H1 (cell line): ENCODE measurements at regions not wholly inside any gene's neighbourhood (a gene's known extent, or its start where the extent isn't known, plus 50 kb on each side); places are given as distances from the start of the nearest gene placed in this dataset.

Experiments used
- CTCF ChIA-PET: fragments of 300-600 bp; sonication (Branson Sonifier 250); formaldehyde crosslinking; loops from one replicate; lab custom pipeline; 2021; ENCODE audit not compliant: partially characterized antibody; lab: Charles Lee
- POLR2A ChIA-PET: fragments of 300-600 bp; sonication (Branson Sonifier 250); formaldehyde crosslinking; loops from one replicate; lab custom pipeline; 2021; ENCODE audit warnings: inconsistent platforms; ENCODE audit not compliant: partially characterized antibody; lab: Charles Lee
- DNase-seq, 2 experiments: peaks; one replicate each; pipeline versions ENCODE4 v3.0.0 to v3.0.0-alpha.2; 2010 to 2022; ENCODE audit warnings: low spot score in 2 of 2, low read depth in 1 of 2, mixed read lengths in 1 of 2
- FAIRE-seq: peaks from 2 replicates; lab custom pipeline; 2011; peaks lifted over from hg19 to GRCh38; lab: Jason Lieb, UNC
- H2AFZ ChIP-seq: 2 replicates; pipeline ENCODE4 v1.8.1; 2012; ENCODE audit warnings: low read length, inconsistent platforms
- H2AK5ac ChIP-seq: 2 replicates; pipeline ENCODE4 v1.6.1; 2013; ENCODE audit warnings: low read depth, low read length
- H2BK120ac ChIP-seq: replicated peaks from 2 replicates; pipeline ENCODE3; 2013; ENCODE audit warnings: low read depth, low read length, inconsistent platforms
- H2BK12ac ChIP-seq: 2 replicates; pipeline ENCODE4 v1.6.1; 2013; ENCODE audit warnings: low read depth, low read length
- H2BK15ac ChIP-seq: 2 replicates; pipeline ENCODE4 v1.6.1; 2013; ENCODE audit warnings: low read length
- H2BK20ac ChIP-seq: 2 replicates; pipeline ENCODE4 v1.6.1; 2013; ENCODE audit warnings: low read length
- H2BK5ac ChIP-seq: 2 replicates; pipeline ENCODE4 v1.6.1; 2013; ENCODE audit warnings: low read depth, low read length
- H3K14ac ChIP-seq: 2 replicates; pipeline ENCODE4 v1.6.1; 2013; ENCODE audit warnings: inconsistent platforms; ENCODE audit not compliant: insufficient read length
- H3K18ac ChIP-seq: 2 replicates; pipeline ENCODE4 v1.6.1; 2013; ENCODE audit warnings: low read length; ENCODE audit errors: extremely low read depth
- H3K23ac ChIP-seq: 2 replicates; pipeline ENCODE4 v1.6.1; 2013; ENCODE audit warnings: inconsistent platforms; ENCODE audit not compliant: insufficient read length
- H3K23me2 ChIP-seq: 2 replicates; pipeline ENCODE4 v1.6.1; 2013; ENCODE audit warnings: low read depth, low read length
- H3K27ac ChIP-seq: 2 replicates; pipeline ENCODE4 v1.6.1; 2011; ENCODE audit warnings: low read depth, low read length, inconsistent platforms
- H3K27me3 ChIP-seq, 4 experiments: replicated peaks in 1 of 4; 1 replicate in 1 of 4; 2 replicates in 3 of 4; pipeline versions ENCODE4 v1.6.1 to v1.8.1; 2011 to 2013; ENCODE audit warnings: low read length in 3 of 4, mild to moderate bottlenecking in 3 of 4, inconsistent platforms in 2 of 4, mixed read lengths in 2 of 4, moderate library complexity in 1 of 4; ENCODE audit not compliant: control insufficient read depth in 3 of 4, insufficient read depth in 3 of 4; ENCODE audit errors: extremely low read depth in 1 of 4
- H3K36me3 ChIP-seq, 4 experiments: 2 replicates each; pipeline versions ENCODE4 v1.6.1 to v1.8.1; 2011 to 2013; ENCODE audit warnings: mild to moderate bottlenecking in 4 of 4, low read length in 3 of 4, moderate library complexity in 2 of 4, control low read depth in 1 of 4, inconsistent platforms in 1 of 4; ENCODE audit not compliant: insufficient read depth in 4 of 4, control insufficient read depth in 2 of 4
- H3K4ac ChIP-seq: replicated peaks from 2 replicates; pipeline ENCODE3; 2013; ENCODE audit warnings: low read length, low read depth, mixed read lengths, inconsistent platforms; ENCODE audit not compliant: insufficient read length
- H3K4me1 ChIP-seq, 4 experiments: replicated peaks in 1 of 4; 1 replicate in 1 of 4; 2 replicates in 3 of 4; pipeline versions ENCODE4 v1.6.1 to v1.8.1; 2011 to 2013; ENCODE audit warnings: low read length in 3 of 4, inconsistent platforms in 2 of 4, mixed read lengths in 1 of 4; ENCODE audit not compliant: insufficient read depth in 4 of 4, control insufficient read depth in 3 of 4
- H3K4me2 ChIP-seq, 2 experiments: 2 replicates each; pipeline versions ENCODE4 v1.6.1 to v1.8.1; 2011 to 2013; ENCODE audit warnings: low read depth in 2 of 2, low read length in 2 of 2, control low read depth in 1 of 2, inconsistent platforms in 1 of 2, mild to moderate bottlenecking in 1 of 2; ENCODE audit not compliant: insufficient read depth in 1 of 2
- H3K4me3 ChIP-seq, 4 experiments: fragments of 200-600, 300-600 bp in 1 of 4; sonication (generic), shearing (Covaris generic), sonication (Bioruptor Twin) in 1 of 4; 2 replicates each; pipeline versions ENCODE4 v1.5.1 to v1.8.1; 2011 to 2016; ENCODE audit warnings: low read length in 4 of 4, low read depth in 3 of 4, control low read depth in 2 of 4, inconsistent platforms in 2 of 4, mild to moderate bottlenecking in 2 of 4, mixed read lengths in 1 of 4, moderate library complexity in 1 of 4; ENCODE audit not compliant: insufficient read depth in 2 of 4; ENCODE audit errors: extremely low read depth in 1 of 4
- H3K56ac ChIP-seq: replicated peaks from 2 replicates; pipeline ENCODE3; 2013; ENCODE audit warnings: low read depth, mild to moderate bottlenecking, mixed read lengths, low read length, inconsistent platforms; ENCODE audit not compliant: insufficient read length
- H3K79me1 ChIP-seq: 2 replicates; pipeline ENCODE4 v1.6.1; 2013; ENCODE audit warnings: low read depth, low read length, control low read depth
- H3K79me2 ChIP-seq, 2 experiments: 2 replicates each; pipeline versions ENCODE4 v1.6.1 to v1.8.1; 2012 to 2013; ENCODE audit warnings: low read length in 2 of 2, mild to moderate bottlenecking in 2 of 2, inconsistent platforms in 1 of 2; ENCODE audit not compliant: insufficient read depth in 2 of 2, control insufficient read depth in 1 of 2
- H3K9ac ChIP-seq, 4 experiments: replicated peaks in 1 of 4; 1 replicate in 1 of 4; 2 replicates in 3 of 4; pipeline versions ENCODE4 v1.6.1 to v1.8.1; 2011 to 2013; ENCODE audit warnings: low read depth in 3 of 4, low read length in 3 of 4, control low read depth in 2 of 4, mild to moderate bottlenecking in 2 of 4, moderate library complexity in 2 of 4, inconsistent platforms in 1 of 4; ENCODE audit errors: extremely low read depth in 1 of 4
- H3K9me3 ChIP-seq, 2 experiments: 2 replicates each; pipeline versions ENCODE4 v1.6.1 to v1.8.1; 2012 to 2013; ENCODE audit warnings: mild to moderate bottlenecking in 2 of 2, moderate library complexity in 2 of 2, control low read depth in 1 of 2, inconsistent platforms in 1 of 2, low read depth in 1 of 2, low read length in 1 of 2, mixed read lengths in 1 of 2; ENCODE audit not compliant: insufficient read depth in 2 of 2
- H4K20me1 ChIP-seq, 2 experiments: replicated peaks in 1 of 2; 2 replicates each; pipeline versions ENCODE3 to v1.8.1; 2011 to 2013; ENCODE audit warnings: inconsistent platforms in 2 of 2, low read length in 2 of 2, mild to moderate bottlenecking in 1 of 2; ENCODE audit not compliant: insufficient read depth in 2 of 2, control insufficient read depth in 1 of 2
- H4K5ac ChIP-seq: 2 replicates; pipeline ENCODE4 v1.6.1; 2013; ENCODE audit warnings: low read length, low read depth, mixed read lengths, inconsistent platforms; ENCODE audit not compliant: insufficient read length
- H4K8ac ChIP-seq: 2 replicates; pipeline ENCODE4 v1.8.0; 2013; ENCODE audit warnings: mild to moderate bottlenecking, moderate library complexity, low read length, inconsistent platforms; ENCODE audit not compliant: insufficient read depth; ENCODE audit errors: extremely low read depth
- H4K91ac ChIP-seq: replicated peaks from 2 replicates; pipeline ENCODE3; 2013; ENCODE audit warnings: low read length, mixed read lengths, inconsistent platforms; ENCODE audit not compliant: insufficient read length
- CEBPB ChIP-seq: IDR thresholded peaks from 2 replicates; pipeline ENCODE4 v1.6.1; 2012; ENCODE audit warnings: low read depth, low read length
- CTCF ChIP-seq, 3 experiments: IDR thresholded peaks; 1 replicate in 2 of 3; 2 replicates in 1 of 3; pipeline versions ENCODE4 v1.5.1 to v1.6.1; 2011; ENCODE audit warnings: low read length in 3 of 3, mild to moderate bottlenecking in 3 of 3, inconsistent platforms in 2 of 3, low read depth in 1 of 3, moderate library complexity in 1 of 3; ENCODE audit not compliant: insufficient read depth in 1 of 3; ENCODE audit errors: control extremely low read depth in 1 of 3
- E2F6 ChIP-seq: IDR thresholded peaks from 2 replicates; pipeline ENCODE4 v1.6.1; 2012; ENCODE audit warnings: inconsistent platforms
- HDAC6 ChIP-seq: IDR thresholded peaks from one replicate; pipeline ENCODE4 v1.7.1; 2012; ENCODE audit warnings: low read depth, mild to moderate bottlenecking, inconsistent platforms, low read length, moderate library complexity
- NANOG ChIP-seq: IDR thresholded peaks from 2 replicates; pipeline ENCODE4 v1.6.1; 2011; ENCODE audit warnings: low read length, low read depth, mild to moderate bottlenecking, inconsistent platforms; ENCODE audit not compliant: insufficient read depth, poor library complexity, severe bottlenecking
- SIX5 ChIP-seq: IDR thresholded peaks from 2 replicates; pipeline ENCODE4 v1.6.1; 2011; ENCODE audit warnings: mild to moderate bottlenecking, low read depth, low read length
- SP4 ChIP-seq: IDR thresholded peaks from 2 replicates; pipeline ENCODE4 v1.6.1; 2012; ENCODE audit warnings: low read length, inconsistent platforms
- TBP ChIP-seq: IDR thresholded peaks from 2 replicates; pipeline ENCODE4 v1.6.1; 2011; ENCODE audit warnings: low read depth, low read length, improper control_type of control experiment
- WGBS, 2 experiments: shearing (Covaris generic) in 1 of 2; methylation state at CpG; one replicate each; pipeline versions ENCODE4 v1.1.6 to v1.1.7; 2013 to 2015; ENCODE audit warnings: low lambda C conversion rate in 2 of 2, mixed read lengths in 2 of 2, inconsistent platforms in 1 of 2, low coverage in 1 of 2, missing lambda C conversion rate in 1 of 2; ENCODE audit not compliant: insufficient replicate concordance in 2 of 2, insufficient coverage in 1 of 2, insufficient read length in 1 of 2; ENCODE audit errors: extremely low coverage in 1 of 2, missing lambda C conversion rate in 1 of 2; 5-methylcytosine and 5-hydroxymethylcytosine counted together

- no peaks in the 10 kb centered on the region; a peak in 1 of 7 replicates for H3K4me1 ChIP-seq
- H3K9me3 ChIP-seq: no peaks in the 10 kb centered on the region
- H3K56ac ChIP-seq: no peak overlapping the region
- H3K79me2 ChIP-seq: no peaks in the 10 kb centered on the region
- POLR2A ChIA-PET: no interaction called here
- no peaks in the 10 kb centered on the region for H3K36me3 ChIP-seq
- H3K27me3 ChIP-seq: no peaks in the 10 kb centered on the region
- CTCF ChIA-PET: interaction anchor here (0.6 to 2.3 kb wide), 2 partner anchors 15 to 269 kb away, joined by 3 to 12 read pairs; no protein-coding TSS in a partner anchor
- no peak overlapping the region for H4K91ac ChIP-seq
- no peak overlapping the region for H2BK20ac ChIP-seq
- H3K18ac ChIP-seq: no peak overlapping the region
- H3K23ac ChIP-seq: no peak overlapping the region
- H3K4me2 ChIP-seq: no peak overlapping the region
- TF ChIP-seq HDAC6: no peak
- no peak for TF ChIP-seq TBP
- no peak for TF ChIP-seq NANOG
- TF ChIP-seq SP4: no peak
- TF ChIP-seq SIX5: no peak
- no peak for TF ChIP-seq CTCF (IDR thresholded peaks at IDR 0.05; ENCODE audit: control extremely low read depth in 1 of 3, insufficient read depth in 1 of 3, low read depth in 1 of 3, low read length in 3 of 3)
- no peak for TF ChIP-seq CEBPB
- TF ChIP-seq E2F6: no peak
- TF ChIP-seq, all 59 proteins: peak for 0
- Histone ChIP-seq H2AFZ (no peak overlapping the region), H2AK5ac (no peak overlapping the region), H4K5ac (no peak overlapping the region), H2BK120ac (no peak overlapping the region), H4K20me1 (no peaks in the 10 kb centered on the region), H3K4ac (no peak overlapping the region), H3K14ac (no peak overlapping the region), H3K23me2 (no peaks in the 10 kb centered on the region; the same call in 1 of the 2 replicates), H3K79me1 (no peaks in the 10 kb centered on the region), H3K9ac (no peak overlapping the region), H3K4me3 (no peak overlapping the region), H4K8ac (no peak overlapping the region), H3K27ac (no peak overlapping the region), H2BK12ac (no peak overlapping the region), H2BK5ac (no peak overlapping the region), H2BK15ac (no peak overlapping the region)
- FAIRE-seq: no peak
- 92% methylated on average over 5 of the region's 5 CpGs; no CpG with 5 or more reads in 1 of the 2 experiments for WGBS, 2 experiments
- no peak for DNase-seq
Observed at GRCh38 chr10:3527869-3528268, 257.1 kb downstream of the KLF6 start.
